ENCODE measurements at regions not wholly inside any gene's neighbourhood (a gene's known extent, or its start where the extent isn't known, plus 50 kb on each side); places are given as distances from the start of the nearest gene placed in this dataset.
"Not testable (repeated sequence)": the region's sequence is repeated elsewhere in the genome, so short reads cannot be mapped to it uniquely, and the experiment has no call there.

DNA sequence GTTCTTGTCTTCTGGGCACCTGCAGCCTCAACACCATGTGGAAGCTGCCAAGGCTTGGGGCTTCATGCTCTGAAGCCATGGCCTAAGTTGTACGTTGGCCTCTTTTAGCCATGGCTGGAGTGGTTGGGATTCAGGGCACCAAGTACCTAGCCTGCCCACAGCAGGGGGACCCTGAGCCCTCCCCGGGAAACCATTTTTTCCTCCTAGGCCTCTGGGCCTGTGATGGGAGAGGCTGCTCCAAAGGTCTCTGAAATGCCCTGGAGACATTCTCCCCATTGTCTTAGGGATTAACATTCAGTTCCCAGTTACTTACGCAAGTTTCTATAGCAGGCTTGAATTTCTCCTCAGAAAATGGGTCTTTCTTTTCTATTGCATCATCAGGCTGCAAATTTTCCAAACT is 269.3 kb downstream of the NAP1L3 start:
- no TSS peak for BruUV-seq (replicated peaks)
- no peaks in the 10 kb centered on the region for H3K36me3 ChIP-seq (ENCODE audit: control insufficient read depth, insufficient read depth, low read length)
- H3K9me3 ChIP-seq = no peaks in the 10 kb centered on the region
- Mint-ChIP-seq H3K27ac (ENCODE audit: unreplicated experiment) (no peak overlapping the region), H3K9me3 (ENCODE audit: unreplicated experiment) (peaks cover 8% of the 10 kb centered on the region), H3K4me1 (ENCODE audit: low read depth, unreplicated experiment) (no peaks in the 10 kb centered on the region), H3K27me3 (ENCODE audit: insufficient read depth, unreplicated experiment) (no peaks in the 10 kb centered on the region), H3K4me3 (ENCODE audit: unreplicated experiment) (no peak overlapping the region), H3K36me3 (ENCODE audit: insufficient read depth, unreplicated experiment) (no peaks in the 10 kb centered on the region)
- intact Hi-C loops (cut with micrococcal nuclease; ENCODE audit: unreplicated experiment) = no loop called here
- no peak overlapping the region for H3K4me3 ChIP-seq (ENCODE audit: low read depth, low read length)
- ChIA-PET CTCF (no interaction called here), POLR2A (no interaction called here)
- TF ChIP-seq, protein P1, sequence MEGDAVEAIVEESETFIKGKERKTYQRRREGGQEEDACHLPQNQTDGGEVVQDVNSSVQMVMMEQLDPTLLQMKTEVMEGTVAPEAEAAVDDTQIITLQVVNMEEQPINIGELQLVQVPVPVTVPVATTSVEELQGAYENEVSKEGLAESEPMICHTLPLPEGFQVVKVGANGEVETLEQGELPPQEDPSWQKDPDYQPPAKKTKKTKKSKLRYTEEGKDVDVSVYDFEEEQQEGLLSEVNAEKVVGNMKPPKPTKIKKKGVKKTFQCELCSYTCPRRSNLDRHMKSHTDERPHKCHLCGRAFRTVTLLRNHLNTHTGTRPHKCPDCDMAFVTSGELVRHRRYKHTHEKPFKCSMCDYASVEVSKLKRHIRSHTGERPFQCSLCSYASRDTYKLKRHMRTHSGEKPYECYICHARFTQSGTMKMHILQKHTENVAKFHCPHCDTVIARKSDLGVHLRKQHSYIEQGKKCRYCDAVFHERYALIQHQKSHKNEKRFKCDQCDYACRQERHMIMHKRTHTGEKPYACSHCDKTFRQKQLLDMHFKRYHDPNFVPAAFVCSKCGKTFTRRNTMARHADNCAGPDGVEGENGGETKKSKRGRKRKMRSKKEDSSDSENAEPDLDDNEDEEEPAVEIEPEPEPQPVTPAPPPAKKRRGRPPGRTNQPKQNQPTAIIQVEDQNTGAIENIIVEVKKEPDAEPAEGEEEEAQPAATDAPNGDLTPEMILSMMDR (IDR thresholded peaks at IDR 0.05; ENCODE audit: insufficient read depth in 1 of 2, low read depth in 1 of 2, low read length in 1 of 2, severe bottlenecking in 1 of 2, unreplicated experiment in 1 of 2) = no peak
- H3K4me1 ChIP-seq = no peaks in the 10 kb centered on the region
- DNase-seq = no peak
- no peaks in the 10 kb centered on the region for H3K27me3 ChIP-seq (replicated peaks; ENCODE audit: control insufficient read depth, insufficient read depth, low read length)

DNA sequence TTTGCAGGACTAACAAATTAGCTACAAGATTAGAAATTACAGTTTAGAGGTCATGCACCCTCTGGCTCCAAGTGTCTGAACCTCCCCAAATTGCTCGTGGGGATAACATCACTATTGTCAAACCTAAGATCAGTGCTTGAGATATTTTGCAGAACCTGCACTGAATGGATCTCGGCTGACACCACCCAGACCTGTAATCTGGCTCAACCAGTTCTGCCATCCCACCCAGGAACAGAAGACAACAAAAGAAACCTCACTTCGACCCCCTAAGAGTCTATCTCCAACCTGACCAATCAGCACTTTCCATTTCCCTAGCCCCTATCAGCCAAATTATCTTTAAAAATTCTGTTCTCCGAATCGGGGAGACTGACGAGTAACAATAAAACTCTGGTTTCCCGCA is 318.7 kb downstream of the NAP1L3 start:
- Histone ChIP-seq H3K27me3 (replicated peaks; ENCODE audit: control insufficient read depth, insufficient read depth, low read length) (no peaks in the 10 kb centered on the region), H3K4me1 (no peaks in the 10 kb centered on the region), H3K36me3 (ENCODE audit: control insufficient read depth, insufficient read depth, low read length) (no peaks in the 10 kb centered on the region), H3K4me3 (ENCODE audit: low read depth, low read length) (no peak overlapping the region), H3K9me3 (no peaks in the 10 kb centered on the region)
- Mint-ChIP-seq H3K36me3 (ENCODE audit: insufficient read depth, unreplicated experiment) (no peaks in the 10 kb centered on the region), H3K9me3 (ENCODE audit: unreplicated experiment) (no peaks in the 10 kb centered on the region), H3K27me3 (ENCODE audit: insufficient read depth, unreplicated experiment) (no peaks in the 10 kb centered on the region), H3K4me1 (ENCODE audit: low read depth, unreplicated experiment) (no peaks in the 10 kb centered on the region), H3K27ac (ENCODE audit: unreplicated experiment) (no peak overlapping the region), H3K4me3 (ENCODE audit: unreplicated experiment) (no peak overlapping the region)
- BruUV-seq (replicated peaks) = no TSS peak
- intact Hi-C loops (cut with micrococcal nuclease; ENCODE audit: unreplicated experiment) = no loop called here
- ChIA-PET CTCF (no interaction called here), POLR2A (no interaction called here)
- TF ChIP-seq, protein P1 (IDR thresholded peaks at IDR 0.05; ENCODE audit: insufficient read depth in 1 of 2, low read depth in 1 of 2, low read length in 1 of 2, severe bottlenecking in 1 of 2, unreplicated experiment in 1 of 2) = no peak
- DNase-seq = no peak

DNA sequence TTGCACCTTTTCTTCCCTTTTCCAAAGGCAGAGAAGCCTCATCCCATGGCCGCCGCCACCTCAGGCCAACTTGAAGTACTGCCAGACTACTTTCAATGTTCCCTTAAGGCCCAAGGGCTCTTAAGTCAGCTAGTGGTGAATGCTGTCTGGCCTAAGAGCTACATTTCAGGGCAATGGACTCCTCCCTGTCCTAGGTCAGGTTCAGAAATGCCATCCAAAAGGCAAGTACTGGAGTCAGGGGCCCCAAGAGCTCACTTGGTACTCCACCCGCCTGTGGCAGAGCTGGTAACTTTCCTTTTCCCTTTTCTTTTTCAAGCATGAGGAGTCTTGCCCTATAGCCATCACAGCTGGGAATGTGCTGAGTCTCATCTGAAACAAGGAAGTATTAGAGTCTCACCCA is 327.1 kb downstream of the NAP1L3 start:
- Mint-ChIP-seq H3K4me3 (ENCODE audit: unreplicated experiment) (no peak overlapping the region), H3K27me3 (ENCODE audit: insufficient read depth, unreplicated experiment) (no peaks in the 10 kb centered on the region), H3K36me3 (ENCODE audit: insufficient read depth, unreplicated experiment) (no peaks in the 10 kb centered on the region), H3K4me1 (ENCODE audit: low read depth, unreplicated experiment) (no peaks in the 10 kb centered on the region), H3K27ac (ENCODE audit: unreplicated experiment) (no peak overlapping the region), H3K9me3 (ENCODE audit: unreplicated experiment) (no peaks in the 10 kb centered on the region)
- ChIA-PET CTCF (no interaction called here), POLR2A (no interaction called here)
- no peak for DNase-seq
- no peaks in the 10 kb centered on the region for H3K36me3 ChIP-seq (ENCODE audit: control insufficient read depth, insufficient read depth, low read length)
- no peak overlapping the region for H3K4me3 ChIP-seq (ENCODE audit: low read depth, low read length)
- H3K9me3 ChIP-seq = no peaks in the 10 kb centered on the region
- TF ChIP-seq, protein P1 (IDR thresholded peaks at IDR 0.05; ENCODE audit: insufficient read depth in 1 of 2, low read depth in 1 of 2, low read length in 1 of 2, severe bottlenecking in 1 of 2, unreplicated experiment in 1 of 2) = no peak
- BruUV-seq (replicated peaks) = no TSS peak
- no peaks in the 10 kb centered on the region for H3K27me3 ChIP-seq (replicated peaks; ENCODE audit: control insufficient read depth, insufficient read depth, low read length)
- no peaks in the 10 kb centered on the region for H3K4me1 ChIP-seq
- intact Hi-C loops (cut with micrococcal nuclease; ENCODE audit: unreplicated experiment) = no loop called here

- H3K27ac Mint-ChIP-seq (ENCODE audit: unreplicated experiment); intact Hi-C loops (cut with micrococcal nuclease; ENCODE audit: unreplicated experiment): not testable (repeated sequence)
These were observed 329.1 kb downstream of the NAP1L3 start for GRCh38 chrX:93344287-93344686.

More at GRCh38 chrX:93344287-93344686, 329.1 kb downstream of the NAP1L3 start:
- CTCF ChIA-PET; H3K4me1 ChIP-seq; POLR2A ChIA-PET; H3K4me1 Mint-ChIP-seq (ENCODE audit: low read depth, unreplicated experiment); H3K4me3 Mint-ChIP-seq (ENCODE audit: unreplicated experiment); H3K4me3 ChIP-seq (ENCODE audit: low read depth, low read length); H3K27me3 ChIP-seq (replicated peaks; ENCODE audit: control insufficient read depth, insufficient read depth, low read length); H3K27me3 Mint-ChIP-seq (ENCODE audit: insufficient read depth, unreplicated experiment); DNase-seq; BruUV-seq (replicated peaks); H3K9me3 ChIP-seq; H3K36me3 ChIP-seq (ENCODE audit: control insufficient read depth, insufficient read depth, low read length); H3K36me3 Mint-ChIP-seq (ENCODE audit: insufficient read depth, unreplicated experiment); H3K9me3 Mint-ChIP-seq (ENCODE audit: unreplicated experiment): not testable (repeated sequence)
